Astrocyte of the spinal cord (primary cell): ENCODE measurements at regions not wholly inside any gene's neighbourhood (a gene's known extent, or its start where the extent isn't known, plus 50 kb on each side); places are given as distances from the start of the nearest gene placed in this dataset.
"Not testable (repeated sequence)": the region's sequence is repeated elsewhere in the genome, so short reads cannot be mapped to it uniquely, and the experiment has no call there.

Experiments used
- DNase-seq: peaks from one replicate; pipeline ENCODE4 v3.0.0; 2011; ENCODE audit warnings: low read depth, low spot score
- H3K4me3 ChIP-seq: 2 replicates; pipeline ENCODE4 v1.5.1; 2011; ENCODE audit warnings: low read depth, mild to moderate bottlenecking, low read length, moderate library complexity
- in situ Hi-C: cut with HindIII; loops from 2 replicates; pipeline ENCODE4 v1.10.0; 2017; ENCODE audit warnings: low sequenced_read_pairs
- TF ChIP-seq, protein P1 (sequence below): IDR thresholded peaks from 2 replicates; pipeline ENCODE4 v1.5.1; 2012; ENCODE audit warnings: low read depth, mild to moderate bottlenecking, low read length, inconsistent platforms

DNA sequence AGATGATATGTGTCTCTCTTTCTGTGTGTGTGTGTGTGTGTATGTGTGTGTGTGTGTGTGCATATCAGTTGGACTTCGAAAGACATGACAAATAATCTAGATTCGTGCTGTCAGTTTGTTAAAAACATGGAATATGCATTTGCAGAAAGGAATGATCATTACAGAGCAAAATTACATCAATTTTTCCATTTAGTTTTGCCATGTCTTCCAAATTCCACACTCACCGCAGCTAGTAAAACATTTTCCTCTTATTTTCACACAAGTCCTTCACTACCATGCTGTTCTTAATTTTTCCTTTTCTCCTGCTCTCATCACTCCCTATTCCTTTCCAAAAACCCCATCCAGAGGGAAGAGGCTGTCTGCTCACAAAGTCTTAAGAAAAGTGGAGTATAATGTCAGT, 1191.4 kb upstream of the SLC39A10 start:
- TF ChIP-seq, protein P1, sequence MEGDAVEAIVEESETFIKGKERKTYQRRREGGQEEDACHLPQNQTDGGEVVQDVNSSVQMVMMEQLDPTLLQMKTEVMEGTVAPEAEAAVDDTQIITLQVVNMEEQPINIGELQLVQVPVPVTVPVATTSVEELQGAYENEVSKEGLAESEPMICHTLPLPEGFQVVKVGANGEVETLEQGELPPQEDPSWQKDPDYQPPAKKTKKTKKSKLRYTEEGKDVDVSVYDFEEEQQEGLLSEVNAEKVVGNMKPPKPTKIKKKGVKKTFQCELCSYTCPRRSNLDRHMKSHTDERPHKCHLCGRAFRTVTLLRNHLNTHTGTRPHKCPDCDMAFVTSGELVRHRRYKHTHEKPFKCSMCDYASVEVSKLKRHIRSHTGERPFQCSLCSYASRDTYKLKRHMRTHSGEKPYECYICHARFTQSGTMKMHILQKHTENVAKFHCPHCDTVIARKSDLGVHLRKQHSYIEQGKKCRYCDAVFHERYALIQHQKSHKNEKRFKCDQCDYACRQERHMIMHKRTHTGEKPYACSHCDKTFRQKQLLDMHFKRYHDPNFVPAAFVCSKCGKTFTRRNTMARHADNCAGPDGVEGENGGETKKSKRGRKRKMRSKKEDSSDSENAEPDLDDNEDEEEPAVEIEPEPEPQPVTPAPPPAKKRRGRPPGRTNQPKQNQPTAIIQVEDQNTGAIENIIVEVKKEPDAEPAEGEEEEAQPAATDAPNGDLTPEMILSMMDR, result no peak
- in situ Hi-C loops, result no loop called here

DNA sequence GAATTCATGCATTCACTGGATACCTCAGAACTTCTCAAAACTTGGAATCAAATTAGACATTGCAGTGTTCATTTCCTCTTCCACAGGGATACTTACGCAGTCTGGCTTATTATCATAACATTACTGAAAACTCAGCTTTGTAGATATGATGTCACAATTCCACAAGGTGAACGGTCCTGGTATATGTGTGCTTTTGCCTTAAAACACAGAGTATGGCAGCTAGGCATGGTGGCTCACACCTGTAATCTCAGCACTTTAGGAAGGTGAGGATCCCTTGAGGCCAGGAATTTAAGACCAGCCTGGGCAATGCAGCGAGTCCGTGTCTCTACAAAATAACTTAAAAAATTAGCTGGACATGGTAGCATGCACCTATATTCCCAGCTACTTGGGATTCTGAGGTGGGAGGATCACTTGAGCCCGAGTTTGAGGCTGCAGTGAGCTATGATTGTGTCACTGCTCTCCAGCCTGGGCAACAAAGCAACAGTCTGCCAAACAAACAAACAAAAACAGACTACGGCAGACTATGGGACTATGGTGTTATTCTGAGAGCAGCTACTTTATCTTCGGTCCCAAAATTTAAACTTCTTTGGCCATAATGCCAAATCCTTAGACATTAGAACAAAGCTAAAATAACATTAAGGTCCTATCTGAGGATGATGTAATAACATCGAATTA, 1191.9 kb upstream of the SLC39A10 start:
- DNase-seq, result no peak
- H3K4me3 ChIP-seq, result no peak overlapping the region
- TF ChIP-seq, protein P1, result no peak
- in situ Hi-C loops, result no loop called here

More for the DNA sequence above, 1191.4 kb upstream of the SLC39A10 start:
- H3K4me3 ChIP-seq, result no peak overlapping the region
- DNase-seq, result no peak

GRCh38 chr2:194462883-194463282, 1194.1 kb upstream of the SLC39A10 start:
- DNase-seq, H3K4me3 ChIP-seq, in situ Hi-C loops: not testable (repeated sequence)

GRCh38 chr2:194455358-194455757, 1201.7 kb upstream of the SLC39A10 start:
- in situ Hi-C loops, result no loop called here
- TF ChIP-seq, protein P1, result no peak
- H3K4me3 ChIP-seq, result no peak overlapping the region

GRCh38 chr2:194452504-194452903, 1204.5 kb upstream of the SLC39A10 start:
- H3K4me3 ChIP-seq, result no peak overlapping the region
- in situ Hi-C loops, result no loop called here
- TF ChIP-seq, protein P1, result no peak
- DNase-seq, result no peak

More at GRCh38 chr2:194455358-194455757, 1201.7 kb upstream of the SLC39A10 start:
- DNase-seq, result no peak

DNA sequence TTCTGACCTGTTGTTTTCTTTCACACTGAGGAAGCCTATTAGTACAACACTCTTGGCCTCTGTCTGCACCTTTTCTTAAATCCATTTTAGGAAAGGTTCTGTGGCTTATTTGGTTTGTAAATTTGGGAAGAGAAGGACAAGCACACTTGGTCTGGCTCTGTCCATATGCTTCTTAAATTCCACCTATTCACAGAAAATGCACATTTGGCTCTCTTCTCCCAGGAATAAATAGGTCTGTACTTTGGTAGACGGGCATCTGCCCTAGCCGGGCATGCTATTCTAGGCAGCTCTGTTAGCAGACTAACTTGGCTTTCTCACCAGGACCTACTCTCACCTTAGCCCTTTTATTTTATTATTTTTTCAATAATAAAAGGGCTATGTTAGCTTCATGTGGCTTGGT, 1211.8 kb upstream of the SLC39A10 start:
- no peak for DNase-seq
- H3K4me3 ChIP-seq, result no peak overlapping the region
- TF ChIP-seq, protein P1, result no peak
- in situ Hi-C loops, result no loop called here

- H3K4me3 ChIP-seq, result no peak overlapping the region
- in situ Hi-C loops, result no loop called here
- TF ChIP-seq, protein P1, result no peak
Measured at GRCh38 chr2:194443926-194444325, 1213.1 kb upstream of the SLC39A10 start.

More at GRCh38 chr2:194443926-194444325, 1213.1 kb upstream of the SLC39A10 start:
- no peak for DNase-seq
